ENCODE measurements at regions not wholly inside any gene's neighbourhood (a gene's known extent, or its start where the extent isn't known, plus 50 kb on each side); places are given as distances from the start of the nearest gene placed in this dataset.
"Not testable (repeated sequence)": the region's sequence is repeated elsewhere in the genome, so short reads cannot be mapped to it uniquely, and the experiment has no call there.

DNA sequence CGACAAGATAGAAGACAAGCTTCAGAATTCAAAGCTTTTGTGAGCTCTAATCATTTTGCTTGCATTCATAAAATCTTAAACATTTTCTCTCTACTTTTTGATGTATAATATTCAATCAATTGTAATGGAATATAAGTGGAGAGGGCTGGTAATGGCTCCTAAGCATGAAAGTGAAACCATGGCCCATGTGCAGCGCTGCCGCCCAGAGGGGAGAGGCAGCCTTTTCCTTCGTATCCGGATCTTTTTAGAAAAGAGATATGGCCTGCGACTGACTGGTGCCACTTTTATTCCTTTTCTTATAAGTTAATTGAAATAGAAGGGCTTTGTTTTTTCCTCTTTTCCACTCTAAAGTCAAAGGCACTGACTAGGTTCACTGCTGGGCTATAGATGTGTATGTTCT is 655.2 kb downstream of the TTLL7 start:
- DNase-seq, result not testable (repeated sequence)

- not testable (repeated sequence) for DNase-seq
These were observed 655.9 kb downstream of the TTLL7 start for GRCh38 chr1:83342995-83343394.

DNA sequence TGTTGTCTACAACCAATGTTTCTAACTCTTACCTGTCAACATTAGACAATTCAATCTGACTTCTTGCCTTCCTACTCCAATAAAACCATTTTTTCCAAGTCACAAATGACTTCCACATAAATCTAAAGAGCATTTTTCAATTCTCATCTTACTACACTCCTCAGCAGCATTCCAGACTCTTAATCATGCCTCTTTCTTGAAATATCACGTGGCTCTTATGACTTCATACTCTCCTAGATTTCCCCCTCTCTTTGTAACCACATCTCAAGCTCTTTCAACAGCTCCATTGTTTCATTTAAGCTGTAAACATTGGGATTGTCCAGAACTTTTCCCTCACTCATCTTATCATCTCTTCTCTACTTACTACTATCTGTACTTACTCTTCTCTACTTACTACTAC is 666.6 kb downstream of the TTLL7 start:
- DNase-seq, result not testable (repeated sequence)

- no peak for DNase-seq
These were observed 680.6 kb downstream of the TTLL7 start for GRCh38 chr1:83318366-83318765.

DNA sequence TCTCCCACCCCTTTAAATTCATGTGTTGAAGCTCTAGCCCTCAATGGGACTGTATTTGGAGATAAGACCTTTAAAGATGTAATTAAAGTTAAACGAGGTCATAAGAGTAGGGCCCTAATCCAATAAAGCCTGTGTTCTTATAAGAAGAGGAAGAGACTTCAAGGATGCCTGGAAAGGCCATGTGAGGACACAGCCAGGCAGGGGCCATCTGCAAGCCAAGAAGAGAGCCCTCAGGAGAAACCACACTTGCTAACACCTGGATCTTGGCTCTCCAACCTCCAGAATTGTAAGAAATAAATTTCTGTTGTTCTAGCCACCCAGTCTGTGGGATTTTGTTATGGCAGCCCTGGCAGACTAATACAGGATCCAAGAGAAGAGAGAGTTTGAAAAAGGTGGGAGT is 683.5 kb downstream of the TTLL7 start:
- not testable (repeated sequence) for DNase-seq

DNA sequence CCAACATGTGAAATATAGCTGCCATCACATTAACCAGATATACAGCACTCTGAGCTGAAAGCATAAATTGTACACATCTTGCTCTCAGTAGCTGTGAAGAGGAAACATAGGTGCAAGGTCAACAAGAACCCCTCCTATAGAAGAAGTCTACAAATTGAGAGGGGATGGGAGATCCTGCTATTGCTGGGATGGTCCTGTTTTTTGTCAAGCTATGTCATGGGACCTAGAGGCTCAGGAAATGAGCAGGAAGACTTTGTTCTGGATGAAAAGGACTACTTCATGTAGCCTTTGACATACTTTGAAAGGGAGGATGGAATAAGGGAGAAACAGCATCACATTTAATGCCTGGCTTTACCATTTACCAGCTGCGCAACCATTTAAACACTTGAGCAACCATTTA is 688.8 kb downstream of the TTLL7 start:
- DNase-seq, result not testable (repeated sequence)

DNA sequence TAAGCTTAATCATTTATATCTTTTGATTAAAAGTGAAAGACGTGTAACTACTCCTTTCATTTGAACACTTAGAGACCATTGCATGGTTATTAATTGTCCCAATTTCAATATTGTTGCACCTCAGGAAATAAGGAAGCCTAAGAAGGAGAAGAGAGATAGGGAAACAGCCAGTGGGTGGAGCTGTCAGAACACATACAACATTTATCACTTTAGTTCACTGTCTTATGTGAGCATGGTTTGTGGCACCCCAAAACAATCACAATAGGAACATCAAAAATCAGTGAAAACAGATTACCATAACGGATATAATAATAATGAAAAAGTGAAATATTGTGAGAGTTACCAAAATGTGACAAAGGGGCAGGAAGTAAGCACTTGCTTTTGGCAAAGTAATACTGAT is 689.9 kb downstream of the TTLL7 start:
- DNase-seq, result not testable (repeated sequence)

- DNase-seq, result not testable (repeated sequence)
These were observed 692.1 kb downstream of the TTLL7 start for GRCh38 chr1:83306811-83307210.

GRCh38 chr1:83295594-83295993 is 703.3 kb downstream of the TTLL7 start:
- not testable (repeated sequence) for DNase-seq

- DNase-seq, result not testable (repeated sequence)
These were observed 711.5 kb downstream of the TTLL7 start for GRCh38 chr1:83287391-83287790.

- DNase-seq, result peak; percentile 29
These were observed 724.3 kb downstream of the TTLL7 start for GRCh38 chr1:83274656-83275055.

GRCh38 chr1:83272484-83272883 is 726.4 kb downstream of the TTLL7 start:
- not testable (repeated sequence) for DNase-seq

- DNase-seq, result peak; percentile 1
These were observed 727.1 kb downstream of the TTLL7 start for GRCh38 chr1:83271834-83272233.

DNA sequence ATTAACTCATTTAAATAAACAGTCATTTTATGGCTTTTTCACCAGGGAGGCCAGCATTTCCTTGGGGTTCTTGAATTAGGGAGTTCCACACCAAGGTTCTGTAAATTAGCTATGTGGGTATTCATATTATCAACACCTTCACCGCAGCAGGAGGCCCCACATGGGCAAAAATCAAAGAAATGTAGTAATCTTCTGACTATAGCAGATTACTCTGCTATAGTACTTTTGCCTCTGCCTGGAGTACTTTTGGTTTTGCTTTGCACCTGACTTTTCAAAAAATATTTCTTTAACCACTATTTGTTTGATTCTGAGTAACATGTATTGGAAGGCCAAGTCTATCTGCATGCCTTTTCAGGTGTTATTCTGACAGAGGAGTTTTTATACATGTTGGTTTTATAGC is 728.1 kb downstream of the TTLL7 start:
- DNase-seq, result not testable (repeated sequence)

GRCh38 chr1:83263808-83264207 is 735.1 kb downstream of the TTLL7 start:
- not testable (repeated sequence) for DNase-seq

- DNase-seq, result not testable (repeated sequence)
These were observed 747.2 kb downstream of the TTLL7 start for GRCh38 chr1:83251687-83252086.

DNA sequence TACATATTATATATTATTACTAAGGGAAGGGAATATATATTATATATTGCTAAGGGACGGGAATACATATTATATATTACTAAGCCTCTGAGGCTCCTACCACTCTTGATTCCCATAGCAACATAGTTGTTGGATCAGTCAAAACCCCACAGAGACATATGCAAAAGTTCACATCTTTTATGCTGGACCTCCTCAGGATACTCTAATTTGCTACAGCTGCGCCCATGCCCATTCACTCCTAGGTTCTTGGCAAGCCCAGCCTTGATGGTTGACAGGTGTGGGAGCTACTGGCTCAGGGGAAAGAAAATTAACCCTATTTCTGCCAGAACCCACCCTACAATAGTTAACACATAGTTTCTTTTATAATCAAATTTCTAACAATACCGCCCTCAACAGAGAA is 752.2 kb downstream of the TTLL7 start:
- not testable (repeated sequence) for DNase-seq

DNA sequence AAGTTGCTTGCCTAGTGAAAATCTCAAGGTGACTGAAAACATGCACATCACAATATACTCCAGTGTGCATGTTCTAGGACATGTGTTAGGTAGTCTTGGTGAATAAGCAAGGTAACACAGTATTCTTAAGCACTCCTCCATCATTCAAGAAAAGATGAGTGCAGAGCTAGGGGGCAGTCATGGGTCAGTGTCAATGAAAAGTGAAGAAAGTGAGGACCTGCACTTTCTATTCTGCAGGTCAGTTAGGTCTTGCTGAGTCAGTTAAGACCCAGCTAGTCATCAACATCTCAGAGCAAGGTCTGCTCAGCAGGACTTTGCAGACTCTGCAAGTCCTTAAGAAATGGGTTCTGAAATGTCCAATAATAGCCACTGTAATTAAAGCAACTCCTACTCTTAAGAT is 754.1 kb downstream of the TTLL7 start:
- DNase-seq, result not testable (repeated sequence)

DNA sequence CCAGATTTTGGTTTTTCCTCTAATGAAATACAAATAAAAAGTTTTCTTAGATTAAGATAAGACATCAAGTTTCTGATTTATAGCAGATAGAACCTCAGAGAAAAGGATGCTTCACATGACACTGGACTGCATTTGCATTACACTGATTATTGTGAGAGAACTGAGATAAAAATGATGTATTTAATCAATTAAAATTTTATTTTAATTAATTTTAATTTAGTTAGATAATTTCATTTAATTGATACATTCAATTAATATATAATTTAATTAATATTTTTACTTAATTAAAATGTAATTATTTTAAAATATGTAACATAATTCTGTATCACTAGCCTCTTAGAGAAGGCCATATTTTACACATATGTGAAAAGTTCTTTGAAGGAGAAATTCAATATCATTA is 759.4 kb downstream of the TTLL7 start:
- not testable (repeated sequence) for DNase-seq

- not testable (repeated sequence) for DNase-seq
These were observed 760.3 kb downstream of the TTLL7 start for GRCh38 chr1:83238654-83239053.

GRCh38 chr1:83219788-83220187 is 779.1 kb downstream of the TTLL7 start:
- DNase-seq, result not testable (repeated sequence)

DNA sequence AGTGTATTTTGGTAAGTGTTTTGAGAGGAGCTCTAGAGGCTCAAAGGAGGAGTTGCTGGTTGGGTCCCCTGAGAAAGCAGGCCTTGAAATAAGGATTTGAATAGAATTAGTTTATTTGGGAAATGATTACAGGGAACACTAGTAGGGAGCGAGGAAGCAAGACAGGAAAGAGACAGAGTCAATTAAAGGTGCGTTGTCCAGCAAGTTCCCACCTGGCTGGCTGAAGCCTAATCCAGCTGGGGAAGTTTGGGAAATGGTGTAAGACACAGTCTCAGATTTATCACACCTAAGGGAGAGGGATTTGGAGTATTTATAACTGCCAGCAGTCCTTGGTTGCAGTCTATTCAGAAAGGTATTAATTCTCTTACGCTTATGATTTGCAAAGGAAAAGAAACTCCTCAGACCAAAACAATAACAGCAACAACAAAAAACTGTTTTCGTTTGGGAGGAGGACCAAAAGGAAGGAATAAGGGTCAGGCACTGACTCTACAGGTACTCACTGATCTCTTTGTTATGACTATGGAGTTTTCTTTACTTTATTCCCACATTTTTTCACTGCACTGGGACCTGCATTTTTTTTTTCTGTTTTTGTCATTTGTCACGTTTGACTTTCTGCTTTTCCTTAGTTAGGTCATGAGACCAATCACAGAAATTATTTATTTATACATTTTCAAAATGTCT is 780.8 kb downstream of the TTLL7 start:
- DNase-seq, result not testable (repeated sequence)

DNA sequence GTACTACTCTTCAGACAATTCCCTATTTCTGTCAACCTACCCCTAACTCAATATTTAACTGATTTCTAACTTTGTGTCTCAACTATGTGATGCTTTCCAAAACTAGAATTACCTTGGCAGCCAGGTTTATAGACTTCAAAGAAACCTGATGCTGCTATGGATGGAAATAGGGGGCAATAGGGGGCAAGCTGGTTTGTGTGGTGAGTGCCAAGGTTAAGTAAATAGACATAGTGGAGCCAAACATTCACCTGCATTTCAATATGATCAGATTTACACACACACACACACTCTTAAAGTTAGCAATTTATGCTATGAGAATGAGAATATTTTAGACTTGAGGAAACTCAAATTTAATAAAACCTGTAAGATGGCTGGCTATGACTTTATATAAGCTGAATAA is 784.6 kb downstream of the TTLL7 start:
- not testable (repeated sequence) for DNase-seq

GRCh38 chr1:83213648-83214047 is 785.3 kb downstream of the TTLL7 start:
- not testable (repeated sequence) for DNase-seq

GRCh38 chr1:83212033-83212432 is 786.9 kb downstream of the TTLL7 start:
- not testable (repeated sequence) for DNase-seq
